Sigmoid colon (tissue), 6 donors: ENCODE measurements at regions not wholly inside any gene's neighbourhood (a gene's known extent, or its start where the extent isn't known, plus 50 kb on each side); places are given as distances from the start of the nearest gene placed in this dataset.

Source experiments
- DNase-seq: peaks from one replicate; pipeline ENCODE4 v3.0.0-alpha.2; 2019
- H3K27ac ChIP-seq, 4 donors: fragments of 200-600 bp; sonication (generic); one replicate each; pipeline ENCODE4 v1.5.1; 2016 to 2019; ENCODE audit warnings: mild to moderate bottlenecking in 1 of 4
- H3K27me3 ChIP-seq, 3 donors: fragments of 200-600 bp; sonication (generic); one replicate each; pipeline ENCODE4 v1.5.1; 2019; ENCODE audit warnings: mild to moderate bottlenecking in 1 of 3
- H3K36me3 ChIP-seq, 4 donors: fragments of 200-600 bp; sonication (generic); one replicate each; pipeline ENCODE4 v1.5.1; 2016 to 2019
- H3K4me1 ChIP-seq, 4 donors: fragments of 200-600 bp; sonication (generic); one replicate each; pipeline ENCODE4 v1.5.1; 2017 to 2019
- H3K4me3 ChIP-seq, 4 donors: fragments of 200-600 bp; sonication (generic); one replicate each; pipeline ENCODE4 v1.5.1; 2017 to 2019; ENCODE audit warnings: mild to moderate bottlenecking in 2 of 4, moderate library complexity in 1 of 4
- H3K9me3 ChIP-seq, 4 donors: fragments of 200-600 bp in 3 of 4; sonication (generic) in 3 of 4; one replicate each; pipeline versions ENCODE4 v1.5.1 to v1.6.1; 2013 to 2019
- EP300 ChIP-seq, 4 donors: sonication (generic); formaldehyde crosslinking; IDR thresholded peaks; one replicate each; pipeline ENCODE4 v1.6.1; 2017; ENCODE audit warnings: antibody characterized with exemption in 4 of 4
- POLR2A ChIP-seq, 2 donors: fragments of 450-650 bp; IDR thresholded peaks; one replicate each; pipeline ENCODE4 v1.6.1; 2016; ENCODE audit warnings: antibody characterized with exemption in 2 of 2, mild to moderate bottlenecking in 2 of 2, moderate library complexity in 2 of 2
- POLR2AphosphoS5 ChIP-seq, 4 donors: sonication (generic); formaldehyde crosslinking; IDR thresholded peaks; one replicate each; pipeline ENCODE4 v1.6.1; 2017; ENCODE audit warnings: antibody characterized with exemption in 4 of 4
- WGBS, 2 donors: extraction: QIAGEN DNeasy Blood & Tissue Kit; methylation state at CpG; one replicate each; pipeline ENCODE4 v1.1.7; 2013; 5-methylcytosine and 5-hydroxymethylcytosine counted together
- intact Hi-C: fragments of 100-400 bp; cut with DNase I; formaldehyde crosslinking; loops from one replicate; pipeline ENCODE4 v1.15.1; 2023
- TF ChIP-seq, protein P1 (sequence below), 4 experiments: fragments of 450-650 bp in 3 of 4; fragments of 200-600 bp in 1 of 4; IDR thresholded peaks; one replicate each; pipeline ENCODE4 v1.5.1; 2016 to 2019; ENCODE audit warnings: antibody characterized with exemption in 4 of 4, mild to moderate bottlenecking in 3 of 4, moderate library complexity in 2 of 4
- donor health status: healthy with polysubstance abuse.
- donor health status: healthy.

GRCh38 chr3:94515983-94516382, 453.1 kb downstream of the NSUN3 start:
- Histone ChIP-seq H3K27ac (no peak overlapping the region), H3K27me3 (no peaks in the 10 kb centered on the region), H3K9me3 (no peaks in the 10 kb centered on the region), H3K4me3 (no peak overlapping the region), H3K36me3 (no peaks in the 10 kb centered on the region), H3K4me1 (peaks cover 0 to 8% (median 3%) of the 10 kb centered on the region in 4 donors)
- TF ChIP-seq POLR2A (IDR thresholded peaks at IDR 0.05) (no peak), EP300 (IDR thresholded peaks at IDR 0.05) (no peak), POLR2AphosphoS5 (IDR thresholded peaks at IDR 0.05) (no peak)
- TF ChIP-seq, protein P1, sequence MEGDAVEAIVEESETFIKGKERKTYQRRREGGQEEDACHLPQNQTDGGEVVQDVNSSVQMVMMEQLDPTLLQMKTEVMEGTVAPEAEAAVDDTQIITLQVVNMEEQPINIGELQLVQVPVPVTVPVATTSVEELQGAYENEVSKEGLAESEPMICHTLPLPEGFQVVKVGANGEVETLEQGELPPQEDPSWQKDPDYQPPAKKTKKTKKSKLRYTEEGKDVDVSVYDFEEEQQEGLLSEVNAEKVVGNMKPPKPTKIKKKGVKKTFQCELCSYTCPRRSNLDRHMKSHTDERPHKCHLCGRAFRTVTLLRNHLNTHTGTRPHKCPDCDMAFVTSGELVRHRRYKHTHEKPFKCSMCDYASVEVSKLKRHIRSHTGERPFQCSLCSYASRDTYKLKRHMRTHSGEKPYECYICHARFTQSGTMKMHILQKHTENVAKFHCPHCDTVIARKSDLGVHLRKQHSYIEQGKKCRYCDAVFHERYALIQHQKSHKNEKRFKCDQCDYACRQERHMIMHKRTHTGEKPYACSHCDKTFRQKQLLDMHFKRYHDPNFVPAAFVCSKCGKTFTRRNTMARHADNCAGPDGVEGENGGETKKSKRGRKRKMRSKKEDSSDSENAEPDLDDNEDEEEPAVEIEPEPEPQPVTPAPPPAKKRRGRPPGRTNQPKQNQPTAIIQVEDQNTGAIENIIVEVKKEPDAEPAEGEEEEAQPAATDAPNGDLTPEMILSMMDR (IDR thresholded peaks at IDR 0.05): no peak
- WGBS, 2 donors: 68 to 87% methylated on average over 2 of the region's 2 CpGs
- intact Hi-C loops: no loop called here
- DNase-seq: no peak

- TF ChIP-seq POLR2AphosphoS5 (IDR thresholded peaks at IDR 0.05) (no peak), EP300 (IDR thresholded peaks at IDR 0.05) (no peak), POLR2A (IDR thresholded peaks at IDR 0.05) (no peak)
- TF ChIP-seq, protein P1 (IDR thresholded peaks at IDR 0.05): no peak
- WGBS, 2 donors: 90 to 96% methylated on average over 1 of the region's 1 CpG
- DNase-seq: no peak
- intact Hi-C loops: no loop called here
- Histone ChIP-seq H3K4me3 (no peak overlapping the region), H3K27me3 (no peaks in the 10 kb centered on the region), H3K36me3 (no peaks in the 10 kb centered on the region), H3K27ac (peak overlapping the region in 1 of 4 donors; percentile 12), H3K9me3 (no peaks in the 10 kb centered on the region), H3K4me1 (peaks cover 0 to 18% (median 11%) of the 10 kb centered on the region in 4 donors)
Measured at GRCh38 chr3:94520364-94520763, 457.5 kb downstream of the NSUN3 start.

DNA sequence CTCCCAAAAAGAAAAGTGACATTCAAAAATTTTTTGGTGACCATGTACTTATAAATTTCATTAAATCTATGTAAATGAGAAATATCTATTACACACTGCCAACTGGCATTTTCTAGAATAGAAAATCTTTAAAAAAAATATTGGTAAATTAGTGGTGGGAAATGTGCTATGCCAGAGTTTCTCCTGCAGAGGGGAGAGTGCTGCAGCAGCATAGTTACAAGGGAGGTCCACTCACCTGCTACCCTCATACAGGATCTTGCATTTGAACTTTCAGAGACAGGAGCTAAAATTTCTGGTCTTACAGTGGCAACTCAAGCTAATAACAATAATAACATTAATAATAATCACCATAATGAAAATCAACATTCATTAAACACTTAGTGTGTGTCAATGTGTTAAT, 459.6 kb downstream of the NSUN3 start:
- intact Hi-C loops: no loop called here
- Histone ChIP-seq H3K4me3 (no peak overlapping the region), H3K27ac (no peak overlapping the region), H3K36me3 (no peaks in the 10 kb centered on the region), H3K9me3 (no peaks in the 10 kb centered on the region), H3K27me3 (no peaks in the 10 kb centered on the region), H3K4me1 (peaks cover 0 to 18% (median 11%) of the 10 kb centered on the region in 4 donors)
- no peak for DNase-seq
- TF ChIP-seq, protein P1 (IDR thresholded peaks at IDR 0.05): no peak
- no peak for TF ChIP-seq EP300 (IDR thresholded peaks at IDR 0.05)
- TF ChIP-seq POLR2A (IDR thresholded peaks at IDR 0.05): no peak
- no peak for TF ChIP-seq POLR2AphosphoS5 (IDR thresholded peaks at IDR 0.05)

DNA sequence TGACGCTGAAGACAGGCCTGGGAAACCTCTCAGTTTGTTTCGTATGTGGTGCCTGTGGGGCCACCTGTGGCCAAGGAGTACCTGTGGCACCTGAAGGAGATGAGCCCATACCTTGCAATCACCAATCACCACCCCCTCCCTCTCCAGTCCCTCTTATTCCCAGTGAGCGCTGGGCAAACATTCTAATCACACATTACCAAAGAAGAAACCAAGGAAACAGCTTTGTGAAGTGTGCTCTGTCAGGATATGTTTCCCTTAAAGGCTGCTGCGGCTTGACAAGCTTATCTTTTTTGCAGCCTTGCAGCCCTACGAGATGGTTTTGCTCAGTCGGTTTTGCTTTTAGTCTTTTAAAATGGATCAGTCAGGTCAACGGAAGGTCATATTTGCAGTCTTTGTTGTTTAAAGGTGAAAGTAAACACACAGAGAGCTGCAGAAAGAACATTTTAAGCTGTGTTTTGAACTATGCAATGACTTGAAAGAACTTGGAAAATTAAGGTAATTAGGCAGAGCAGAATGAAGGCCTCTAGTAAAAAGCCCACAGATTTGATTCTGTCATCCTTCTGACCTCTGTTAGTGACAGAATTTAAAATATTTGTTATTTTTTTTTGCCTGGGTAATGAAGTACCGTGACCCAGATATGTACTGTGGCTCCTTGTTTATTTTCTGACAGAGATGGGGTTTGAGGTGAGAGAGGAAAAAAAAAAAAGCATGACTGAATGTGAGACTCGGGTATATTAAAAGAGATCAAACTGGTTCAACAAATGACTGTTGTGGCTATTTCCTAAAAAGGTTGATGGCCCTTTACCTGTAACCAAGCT, 461.4 kb downstream of the NSUN3 start:
- DNase-seq: no peak
- no peaks in the 10 kb centered on the region for H3K36me3 ChIP-seq
- intact Hi-C loops: no loop called here
- no peak overlapping the region for H3K27ac ChIP-seq
- TF ChIP-seq, protein P1 (IDR thresholded peaks at IDR 0.05): no peak
- no peak for TF ChIP-seq POLR2AphosphoS5 (IDR thresholded peaks at IDR 0.05)
- no peak for TF ChIP-seq EP300 (IDR thresholded peaks at IDR 0.05)
- no peak for TF ChIP-seq POLR2A (IDR thresholded peaks at IDR 0.05)
- H3K4me1 ChIP-seq: peaks cover 0 to 18% (median 11%) of the 10 kb centered on the region in 4 donors
- WGBS, 2 donors: 26 to 45% methylated on average over 9 of the region's 9 CpGs
- no peaks in the 10 kb centered on the region for H3K9me3 ChIP-seq
- no peaks in the 10 kb centered on the region for H3K27me3 ChIP-seq
- no peak overlapping the region for H3K4me3 ChIP-seq
